ENCODE measurements at regions not wholly inside any gene's neighbourhood (a gene's known extent, or its start where the extent isn't known, plus 50 kb on each side); places are given as distances from the start of the nearest gene placed in this dataset.

GRCh38 chr2:19684516-19684915, 217.3 kb downstream of the TTC32 start:
- DNase-seq (ENCODE audit: low read depth, low spot score), result no peak

- DNase-seq (ENCODE audit: low read depth, low spot score), result no peak
Measured at GRCh38 chr2:19683556-19683955, 218.2 kb downstream of the TTC32 start.

GRCh38 chr2:19682493-19682892, 219.3 kb downstream of the TTC32 start:
- no peak for DNase-seq (ENCODE audit: low read depth, low spot score)

- no peak for DNase-seq (ENCODE audit: low read depth, low spot score)
Measured at GRCh38 chr2:19677825-19678518, 223.8 kb downstream of the TTC32 start.

GRCh38 chr2:19677215-19677777, 224.5 kb downstream of the TTC32 start:
- DNase-seq (ENCODE audit: low read depth, low spot score), result no peak

GRCh38 chr2:19676770-19677169, 225.0 kb downstream of the TTC32 start:
- no peak for DNase-seq (ENCODE audit: low read depth, low spot score)

- DNase-seq (ENCODE audit: low read depth, low spot score), result no peak
Measured at GRCh38 chr2:19675856-19676460, 225.8 kb downstream of the TTC32 start.

GRCh38 chr2:19675003-19675629, 226.7 kb downstream of the TTC32 start:
- DNase-seq (ENCODE audit: low read depth, low spot score), result no peak

GRCh38 chr2:19674051-19675002, 227.5 kb downstream of the TTC32 start:
- DNase-seq (ENCODE audit: low read depth, low spot score), result no peak

GRCh38 chr2:19673213-19673791, 228.5 kb downstream of the TTC32 start:
- no peak for DNase-seq (ENCODE audit: low read depth, low spot score)

- no peak for DNase-seq (ENCODE audit: low read depth, low spot score)
Measured at GRCh38 chr2:19671916-19672315, 229.9 kb downstream of the TTC32 start.

- no peak for DNase-seq (ENCODE audit: low read depth, low spot score)
Measured at GRCh38 chr2:19671311-19671710, 230.5 kb downstream of the TTC32 start.

- DNase-seq (ENCODE audit: low read depth, low spot score), result no peak
Measured at GRCh38 chr2:19670303-19670702, 231.5 kb downstream of the TTC32 start.

- DNase-seq (ENCODE audit: low read depth, low spot score), result no peak
Measured at GRCh38 chr2:19669559-19669958, 232.2 kb downstream of the TTC32 start.

- no peak for DNase-seq (ENCODE audit: low read depth, low spot score)
Measured at GRCh38 chr2:19669126-19669525, 232.7 kb downstream of the TTC32 start.

GRCh38 chr2:19667536-19667949, 234.2 kb downstream of the TTC32 start:
- DNase-seq (ENCODE audit: low read depth, low spot score), result no peak

- DNase-seq (ENCODE audit: low read depth, low spot score), result no peak
Measured at GRCh38 chr2:19667085-19667484, 234.7 kb downstream of the TTC32 start.

GRCh38 chr2:19664646-19665045, 237.1 kb downstream of the TTC32 start:
- no peak for DNase-seq (ENCODE audit: low read depth, low spot score)

GRCh38 chr2:19659024-19659792, 242.6 kb downstream of the TTC32 start:
- DNase-seq (ENCODE audit: low read depth, low spot score), result no peak

- no peak for DNase-seq (ENCODE audit: low read depth, low spot score)
Measured at GRCh38 chr2:19656011-19656410, 245.8 kb downstream of the TTC32 start.
